ENCODE measurements at regions not wholly inside any gene's neighbourhood (a gene's known extent, or its start where the extent isn't known, plus 50 kb on each side); places are given as distances from the start of the nearest gene placed in this dataset.
A peak's percentile ranks its signal among the peaks of the same experiment; 100 is the strongest.

DNA sequence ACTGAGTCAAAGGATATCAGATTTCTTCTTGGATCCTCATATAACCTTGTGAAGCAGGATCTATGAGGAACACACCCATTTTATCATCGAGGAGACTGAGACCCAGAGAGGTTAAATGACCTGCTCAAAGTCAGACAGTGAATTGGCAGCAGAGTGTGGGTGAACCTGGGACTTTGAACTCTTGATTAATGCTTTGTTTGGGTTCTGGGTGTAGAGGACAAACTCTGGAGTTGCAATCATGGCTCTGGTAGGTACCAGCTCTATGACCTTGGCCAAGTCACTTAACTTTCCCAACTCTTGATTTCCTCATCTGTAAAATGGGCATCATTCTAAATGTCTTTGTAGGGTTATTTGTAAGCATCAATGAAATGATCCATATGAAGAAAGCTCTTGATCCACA lies 166.4 kb downstream of the HAPSTR1 start:
- ATAC-seq (ENCODE audit: insufficient read depth, low read depth): no peak
- no peaks in the 10 kb centered on the region for H3K4me1 ChIP-seq (ENCODE audit: insufficient read depth, low read length)

GRCh38 chr16:9258423-9259051 lies 167.1 kb downstream of the HAPSTR1 start:
- H3K36me3 ChIP-seq (ENCODE audit: insufficient read depth, low read length): no peaks in the 10 kb centered on the region
- peaks cover 6% of the 10 kb centered on the region for H3K27me3 ChIP-seq (ENCODE audit: insufficient read depth, low read length, poor library complexity)
- H3K79me2 ChIP-seq (ENCODE audit: insufficient read depth, low read length): no peaks in the 10 kb centered on the region
- H3K9me3 ChIP-seq (ENCODE audit: insufficient read depth, low read length, severe bottlenecking): no peaks in the 10 kb centered on the region
- H4K20me1 ChIP-seq (ENCODE audit: insufficient read depth, low read length): no peaks in the 10 kb centered on the region
- H3K4me2 ChIP-seq (ENCODE audit: insufficient read depth, low read length): no peak overlapping the region
- TF ChIP-seq EZH2 (IDR thresholded peaks at IDR 0.05; ENCODE audit: borderline replicate concordance, low read depth, low read length, severe bottlenecking) (no peak), CTCF (IDR thresholded peaks at IDR 0.05; ENCODE audit: borderline replicate concordance, extremely low read depth, low read length, poor library complexity, severe bottlenecking) (peak; percentile 87)
- H3K27ac ChIP-seq (ENCODE audit: low read length): no peak overlapping the region
- no peak overlapping the region for H2AFZ ChIP-seq (ENCODE audit: low read depth, low read length)
- ATAC-seq (ENCODE audit: insufficient read depth, low read depth): peak; percentile 60; the same call in 2 of the 3 replicates
- H3K9ac ChIP-seq (ENCODE audit: low read depth, low read length): no peak overlapping the region
- no peak overlapping the region for H3K4me3 ChIP-seq (ENCODE audit: low read depth in 1 of 2, low read length in 2 of 2)
- DNase-seq: peak; percentile 47
- no peaks in the 10 kb centered on the region for H3K4me1 ChIP-seq (ENCODE audit: insufficient read depth, low read length)

More for the DNA sequence above, 166.4 kb downstream of the HAPSTR1 start:
- no peaks in the 10 kb centered on the region for H3K9me3 ChIP-seq (ENCODE audit: insufficient read depth, low read length, severe bottlenecking)
- no peak overlapping the region for H3K27ac ChIP-seq (ENCODE audit: low read length)
- no peaks in the 10 kb centered on the region for H3K36me3 ChIP-seq (ENCODE audit: insufficient read depth, low read length)
- no peaks in the 10 kb centered on the region for H4K20me1 ChIP-seq (ENCODE audit: insufficient read depth, low read length)
- H3K79me2 ChIP-seq (ENCODE audit: insufficient read depth, low read length): no peaks in the 10 kb centered on the region
- TF ChIP-seq CTCF (IDR thresholded peaks at IDR 0.05; ENCODE audit: borderline replicate concordance, extremely low read depth, low read length, poor library complexity, severe bottlenecking) (no peak), EZH2 (IDR thresholded peaks at IDR 0.05; ENCODE audit: borderline replicate concordance, low read depth, low read length, severe bottlenecking) (no peak)
- H3K4me3 ChIP-seq (ENCODE audit: low read depth in 1 of 2, low read length in 2 of 2): no peak overlapping the region
- DNase-seq: no peak
- H3K9ac ChIP-seq (ENCODE audit: low read depth, low read length): no peak overlapping the region
- H2AFZ ChIP-seq (ENCODE audit: low read depth, low read length): no peak overlapping the region
- no peak overlapping the region for H3K4me2 ChIP-seq (ENCODE audit: insufficient read depth, low read length)
- H3K27me3 ChIP-seq (ENCODE audit: insufficient read depth, low read length, poor library complexity): peaks cover 6% of the 10 kb centered on the region

DNA sequence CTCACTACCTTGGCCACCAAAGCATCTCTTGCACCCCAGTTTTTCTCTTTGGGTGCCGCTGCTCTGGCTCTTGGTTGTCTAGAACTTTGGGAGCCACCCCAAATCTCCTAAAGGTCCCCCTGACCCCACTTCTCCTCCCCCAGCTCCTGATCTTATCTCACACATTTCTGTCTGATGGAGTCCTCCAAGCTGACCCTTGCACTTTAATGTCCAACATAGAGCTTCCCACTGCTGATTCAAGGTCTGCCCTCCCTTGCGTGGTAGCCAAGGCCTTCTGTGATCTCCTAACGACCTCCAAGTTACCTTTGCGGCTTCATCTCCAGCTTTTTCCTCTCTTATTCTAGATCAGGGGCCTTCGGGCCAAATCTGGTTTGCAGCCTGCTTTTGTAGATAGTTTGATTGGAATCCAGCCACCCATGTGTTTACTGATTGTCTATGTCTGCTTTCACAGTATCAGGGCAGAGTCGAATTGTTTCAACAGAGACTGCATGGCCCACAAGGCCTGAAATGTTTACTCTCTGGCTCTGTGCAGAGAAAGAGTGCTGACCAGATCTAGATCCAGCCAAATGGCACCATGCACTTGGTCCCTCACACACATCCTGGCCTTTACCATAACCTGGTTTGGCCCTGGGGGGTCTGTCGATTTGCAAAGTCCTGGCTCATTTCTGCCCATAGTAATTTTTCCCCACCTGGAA lies 168.6 kb downstream of the HAPSTR1 start:
- Histone ChIP-seq H3K9ac (ENCODE audit: low read depth, low read length) (no peak overlapping the region), H3K4me2 (ENCODE audit: insufficient read depth, low read length) (no peak overlapping the region), H3K36me3 (ENCODE audit: insufficient read depth, low read length) (no peaks in the 10 kb centered on the region), H2AFZ (ENCODE audit: low read depth, low read length) (no peak overlapping the region), H4K20me1 (ENCODE audit: insufficient read depth, low read length) (no peaks in the 10 kb centered on the region), H3K4me3 (ENCODE audit: low read depth in 1 of 2, low read length in 2 of 2) (no peak overlapping the region), H3K4me1 (ENCODE audit: insufficient read depth, low read length) (no peaks in the 10 kb centered on the region), H3K9me3 (ENCODE audit: insufficient read depth, low read length, severe bottlenecking) (no peaks in the 10 kb centered on the region), H3K27ac (ENCODE audit: low read length) (no peak overlapping the region), H3K27me3 (ENCODE audit: insufficient read depth, low read length, poor library complexity) (peaks cover 5% of the 10 kb centered on the region), H3K79me2 (ENCODE audit: insufficient read depth, low read length) (no peaks in the 10 kb centered on the region)
- no peak for DNase-seq
- TF ChIP-seq CTCF (IDR thresholded peaks at IDR 0.05; ENCODE audit: borderline replicate concordance, extremely low read depth, low read length, poor library complexity, severe bottlenecking): no peak
- no peak for TF ChIP-seq EZH2 (IDR thresholded peaks at IDR 0.05; ENCODE audit: borderline replicate concordance, low read depth, low read length, severe bottlenecking)
- ATAC-seq (ENCODE audit: insufficient read depth, low read depth): no peak

All from DND-41 (cell line).